Bone marrow (tissue), 2 donors: ENCODE measurements at regions not wholly inside any gene's neighbourhood (a gene's known extent, or its start where the extent isn't known, plus 50 kb on each side); places are given as distances from the start of the nearest gene placed in this dataset.
A peak's percentile ranks its signal among the peaks of the same experiment; 100 is the strongest.
"Not testable (repeated sequence)": the region's sequence is repeated elsewhere in the genome, so short reads cannot be mapped to it uniquely, and the experiment has no call there.

Experiments
- DNase-seq, 2 donors: peaks; one replicate each; lab custom pipeline; 2025; lab: John Stamatoyannopoulos, UW

DNA sequence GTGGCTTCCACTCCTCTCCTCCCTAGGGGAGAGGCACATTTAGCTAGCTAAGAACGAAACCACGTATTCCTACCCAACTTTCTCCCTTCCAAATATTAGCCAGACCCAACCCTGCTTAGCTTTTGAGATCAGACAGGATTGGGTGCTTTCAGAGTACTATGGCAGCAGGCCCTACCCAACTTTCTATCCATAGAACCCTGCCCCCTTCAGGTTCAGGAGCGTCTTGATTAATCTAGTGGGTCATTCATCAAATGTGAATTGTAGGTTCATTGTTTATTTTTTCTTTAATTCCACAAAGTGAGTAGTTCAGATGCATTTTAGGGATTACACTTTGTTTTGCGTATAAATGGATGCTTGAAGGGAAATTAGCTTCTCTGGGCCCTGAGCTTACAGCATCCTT, 188.3 kb downstream of the MIB1 start:
- no peak for DNase-seq

DNA sequence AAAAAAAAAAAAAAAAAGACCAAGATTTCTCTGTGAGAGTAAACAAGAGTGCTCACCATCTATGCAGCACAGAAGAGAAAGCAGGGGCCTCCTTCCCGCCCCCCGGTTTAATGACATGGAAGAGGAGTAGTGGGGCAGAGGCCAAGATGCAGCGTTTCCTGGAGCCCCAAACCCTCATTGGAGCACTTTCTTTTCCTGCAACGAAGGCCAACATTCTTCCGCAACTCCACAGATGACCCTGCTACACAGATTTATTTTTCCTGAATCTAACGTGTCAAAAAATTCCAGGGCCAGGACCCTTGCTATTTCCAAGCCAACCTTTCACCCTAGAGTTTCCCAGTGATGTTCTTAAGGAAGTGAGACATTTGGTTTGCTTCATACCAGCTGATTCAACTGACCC, 189.6 kb downstream of the MIB1 start:
- no peak for DNase-seq

DNA sequence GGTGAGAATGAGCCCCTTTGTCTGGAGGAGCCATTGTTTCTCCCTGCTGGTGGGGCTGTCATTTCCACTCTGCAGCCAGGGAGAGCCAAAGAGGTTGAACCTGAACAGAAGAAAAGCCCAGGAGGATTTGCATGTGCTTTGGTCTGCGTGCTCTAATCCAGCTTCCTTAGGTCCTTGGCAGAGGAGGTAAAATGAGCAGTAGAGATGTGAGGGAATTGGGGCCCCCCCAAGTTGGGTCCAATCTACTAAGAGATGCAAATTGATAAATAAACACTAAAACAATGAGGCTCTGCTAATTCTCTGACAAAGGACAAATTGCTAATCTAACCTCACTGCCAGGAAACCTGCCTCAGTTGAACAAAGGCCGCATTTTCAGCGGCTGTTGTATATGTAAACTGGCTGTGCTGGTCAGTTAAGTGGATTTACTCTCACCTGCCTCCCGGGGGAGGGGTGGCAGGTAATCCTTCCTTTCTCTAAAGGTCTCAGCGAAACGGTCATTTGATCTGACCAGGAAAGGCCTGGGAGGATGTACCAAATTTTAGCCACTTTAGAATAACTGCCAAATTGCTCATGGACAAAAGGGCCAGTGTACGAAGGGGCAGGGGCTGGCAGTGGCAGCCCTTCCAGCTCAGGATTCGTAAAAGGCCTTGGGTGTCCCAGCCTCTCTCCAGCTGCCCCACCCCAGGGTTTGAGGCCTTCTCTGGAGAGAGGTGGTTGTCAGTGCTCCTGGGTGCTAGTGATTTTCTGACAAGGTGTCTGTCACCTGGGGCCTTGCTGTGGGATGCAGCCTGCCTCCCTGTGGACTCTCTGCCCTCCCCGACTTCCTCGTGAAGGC, 193.6 kb downstream of the MIB1 start:
- no peak for DNase-seq

DNA sequence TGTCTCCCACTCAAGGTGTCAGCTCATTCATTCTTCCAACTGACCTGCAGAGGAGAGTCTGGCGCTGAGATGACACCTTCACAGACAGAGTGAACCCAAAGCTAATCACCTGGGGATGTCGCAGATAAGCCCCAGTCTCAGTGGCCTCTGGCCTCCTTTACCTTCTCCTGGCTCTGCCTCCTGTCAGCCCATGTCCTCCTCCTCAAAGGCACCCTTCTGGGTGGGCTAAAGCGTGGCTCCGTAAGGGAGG, 194.1 kb downstream of the MIB1 start:
- DNase-seq: no peak

DNA sequence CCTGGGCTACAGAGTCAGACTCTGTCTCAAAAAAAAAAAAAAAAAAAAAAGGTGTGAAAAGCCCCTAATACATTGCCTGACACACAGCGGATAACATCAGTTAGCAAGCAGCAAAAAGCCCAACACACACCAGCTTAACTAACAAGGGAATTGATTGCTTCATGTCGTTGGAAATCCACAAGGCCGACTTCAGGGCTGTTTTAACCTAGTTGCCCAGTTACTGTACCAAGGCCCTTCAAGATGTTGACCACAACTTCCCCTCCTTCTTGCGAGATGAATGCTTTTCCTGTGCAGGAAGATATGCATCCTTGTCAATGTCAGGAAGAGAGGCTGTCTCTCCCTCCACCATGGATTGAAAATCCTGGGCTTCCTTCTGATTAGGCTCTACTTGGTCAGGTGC, 202.9 kb downstream of the MIB1 start:
- no peak for DNase-seq

DNA sequence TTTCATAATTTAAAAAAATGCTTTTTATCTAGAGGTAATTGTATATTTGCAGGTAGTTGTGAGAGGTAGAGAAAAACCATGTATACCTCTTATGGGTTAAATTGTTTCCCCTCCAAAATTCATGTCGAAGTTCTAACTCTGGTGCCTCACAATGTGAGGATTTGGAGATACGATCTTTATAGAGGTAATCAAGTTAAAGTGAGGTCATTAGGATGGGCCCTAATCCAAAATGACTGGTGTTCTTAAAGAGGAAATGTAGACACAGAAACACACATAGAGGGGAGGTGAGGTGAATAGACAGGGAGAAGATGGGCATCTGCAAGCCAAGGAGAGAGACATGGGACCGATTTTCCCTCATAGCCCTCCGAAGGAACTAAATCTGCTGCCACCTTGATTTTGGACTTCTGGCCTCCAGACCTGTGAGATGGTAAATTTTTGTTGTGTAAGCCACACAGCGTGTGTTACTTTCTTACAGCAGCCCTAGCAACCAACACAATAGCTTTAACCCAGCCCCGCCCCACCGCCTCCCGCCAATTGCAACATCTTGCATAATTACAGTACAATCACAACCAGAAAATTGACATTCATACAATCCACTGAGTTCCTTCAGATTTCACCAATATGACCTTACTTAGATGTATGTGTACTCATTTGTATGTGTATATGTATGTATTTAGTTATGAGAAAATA, 208.9 kb downstream of the MIB1 start:
- DNase-seq: no peak

DNA sequence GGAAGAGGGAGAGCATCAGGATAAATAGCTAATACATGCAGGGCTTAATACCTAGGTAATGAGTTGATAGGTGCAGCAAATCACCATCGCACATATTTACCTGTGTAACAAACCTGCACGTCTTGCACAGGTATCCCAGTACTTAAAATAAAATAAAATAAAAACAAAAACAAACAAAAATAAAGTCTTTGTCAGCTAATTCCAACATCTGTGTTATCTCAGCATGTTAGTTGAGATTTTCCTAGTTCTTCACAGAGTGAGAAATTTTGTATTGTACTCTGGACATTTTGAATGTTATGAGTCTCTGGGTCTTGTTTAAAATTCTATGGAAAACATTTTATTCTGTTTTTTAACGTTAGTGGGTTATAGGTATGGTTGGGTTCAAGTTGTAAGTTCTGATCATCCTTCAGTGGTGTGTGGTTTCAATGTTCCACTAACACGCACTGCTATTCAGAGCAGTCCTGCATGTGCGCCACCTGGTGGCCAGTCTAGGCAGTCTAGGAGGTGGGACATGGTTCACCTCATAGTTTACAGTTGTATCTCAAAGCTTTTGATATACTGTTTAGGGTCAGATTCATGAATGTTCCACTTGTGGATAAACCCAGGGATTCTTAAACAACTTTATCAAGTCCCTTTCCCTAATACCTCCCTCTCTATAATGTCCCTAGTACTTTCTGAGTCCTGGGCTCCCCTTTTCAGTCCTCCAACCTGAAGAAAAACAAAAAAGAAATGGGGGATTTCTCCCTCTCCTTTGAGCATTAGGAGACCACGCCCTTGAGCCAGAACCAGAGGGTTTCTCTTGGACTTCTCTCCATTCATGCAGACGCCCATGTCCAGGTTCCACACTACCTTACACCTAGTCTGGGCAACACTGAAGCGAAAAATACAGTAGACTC, 213.4 kb upstream of the GATA6 start:
- peak; percentile 14 to 15 for DNase-seq

DNA sequence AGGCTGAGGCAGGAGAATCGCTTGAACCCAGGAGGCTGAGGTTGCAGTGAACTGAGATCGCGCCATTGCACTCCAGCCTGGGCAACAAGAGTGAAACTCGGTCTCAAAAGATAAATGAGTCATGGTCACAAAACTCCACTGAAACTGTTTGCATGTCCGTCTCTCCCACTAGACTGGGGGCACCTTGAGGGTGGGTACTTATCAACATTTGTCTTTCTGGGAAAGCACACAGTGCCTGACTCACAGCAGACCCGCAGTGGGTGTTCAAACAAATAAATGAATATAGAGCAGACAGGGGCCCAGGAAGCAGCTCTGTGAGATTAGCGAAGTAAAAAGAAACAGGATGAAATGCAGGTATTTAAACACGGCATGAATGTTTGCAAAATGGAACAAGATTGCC, 211.1 kb upstream of the GATA6 start:
- DNase-seq: no peak

DNA sequence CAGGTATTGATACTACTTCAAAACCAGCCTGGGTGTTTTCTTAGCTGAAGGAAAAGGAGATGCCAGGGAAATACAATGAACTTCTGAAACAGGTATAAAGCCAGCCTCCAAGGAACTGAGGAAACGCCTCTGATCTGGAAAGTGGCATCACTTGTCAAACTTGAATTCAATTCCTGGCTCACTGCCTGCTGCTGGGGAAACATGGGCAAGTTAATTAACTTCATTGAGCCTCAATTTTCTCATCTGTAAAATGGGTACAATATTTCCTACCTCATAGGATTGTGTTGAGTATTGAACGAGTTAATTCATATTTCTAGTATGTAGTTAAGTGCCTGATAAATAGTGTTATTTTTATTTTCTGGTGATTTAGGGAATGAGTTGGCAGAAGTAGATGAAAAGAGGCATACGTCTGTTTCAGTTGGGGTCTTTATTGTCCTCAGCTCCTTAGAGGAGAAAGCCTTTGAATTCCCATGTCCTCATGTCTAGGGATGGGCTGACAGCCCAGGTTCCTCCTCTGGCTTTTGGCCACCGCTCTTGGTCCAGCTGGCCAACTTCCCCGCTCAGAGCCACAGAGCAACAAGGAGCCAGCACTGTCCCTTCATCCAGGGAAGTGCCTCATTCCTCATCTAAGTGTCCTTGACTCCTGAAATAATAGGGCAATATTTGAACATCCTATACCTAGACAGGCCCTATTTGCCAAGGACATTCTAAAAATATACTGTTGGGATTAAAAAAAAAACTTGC, 210.5 kb upstream of the GATA6 start:
- DNase-seq: no peak

DNA sequence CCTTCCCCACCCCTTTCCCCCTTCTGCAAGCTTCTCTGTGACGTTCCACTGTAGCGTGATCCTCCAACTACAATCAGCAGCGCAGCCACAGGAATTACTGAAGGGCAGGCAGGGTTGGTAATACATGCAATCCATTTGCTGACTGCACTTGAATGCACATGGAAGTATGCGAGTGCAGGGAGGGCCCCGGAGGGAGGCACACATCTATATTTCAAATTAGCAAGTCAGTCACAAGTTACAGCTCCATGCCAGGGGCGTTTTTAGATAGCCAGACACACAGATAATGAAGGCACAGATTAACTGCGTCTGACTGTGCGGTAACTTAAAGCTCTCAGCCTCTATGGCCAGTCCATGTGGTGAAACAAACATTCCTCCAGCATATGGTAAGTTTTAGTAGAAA, 209.2 kb upstream of the GATA6 start:
- DNase-seq: no peak

DNA sequence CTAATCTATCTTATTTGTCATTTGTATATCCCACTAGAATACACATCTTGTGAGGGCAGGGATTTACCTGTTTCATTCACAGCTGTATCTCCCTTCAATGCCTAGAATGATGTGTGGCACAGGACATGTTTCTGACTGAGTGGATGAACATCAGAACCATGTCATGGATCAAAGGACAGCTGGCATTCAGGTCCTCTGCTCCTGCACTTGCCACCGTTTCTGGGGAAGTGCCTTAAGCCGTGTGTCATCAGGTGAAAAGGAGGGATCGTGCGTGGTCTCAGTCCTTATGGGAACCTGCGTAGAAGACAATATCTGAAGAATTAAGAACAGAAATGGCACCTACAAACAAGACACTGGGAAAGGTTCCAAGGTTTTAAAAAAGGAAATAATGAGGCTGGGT, 206.1 kb upstream of the GATA6 start:
- DNase-seq: no peak

DNA sequence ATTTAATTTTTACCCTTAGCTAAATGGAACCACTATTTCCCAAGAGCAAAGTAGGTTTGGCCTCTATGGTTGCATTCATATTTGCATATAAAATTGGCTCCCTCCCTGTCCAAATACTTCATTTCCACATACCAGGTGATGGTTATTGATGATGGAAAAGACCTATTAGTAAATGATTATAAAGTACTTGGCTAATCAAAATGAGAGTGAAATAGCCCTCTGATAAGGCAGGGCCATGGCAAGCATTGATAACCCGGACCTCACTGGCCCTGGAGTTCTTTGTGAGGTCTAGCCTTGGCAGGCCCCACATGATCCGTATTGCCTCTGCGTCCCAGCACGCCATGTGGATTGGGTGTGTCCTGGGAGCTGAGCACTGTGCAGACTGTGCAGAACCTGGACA, 201.1 kb upstream of the GATA6 start:
- DNase-seq: no peak

DNA sequence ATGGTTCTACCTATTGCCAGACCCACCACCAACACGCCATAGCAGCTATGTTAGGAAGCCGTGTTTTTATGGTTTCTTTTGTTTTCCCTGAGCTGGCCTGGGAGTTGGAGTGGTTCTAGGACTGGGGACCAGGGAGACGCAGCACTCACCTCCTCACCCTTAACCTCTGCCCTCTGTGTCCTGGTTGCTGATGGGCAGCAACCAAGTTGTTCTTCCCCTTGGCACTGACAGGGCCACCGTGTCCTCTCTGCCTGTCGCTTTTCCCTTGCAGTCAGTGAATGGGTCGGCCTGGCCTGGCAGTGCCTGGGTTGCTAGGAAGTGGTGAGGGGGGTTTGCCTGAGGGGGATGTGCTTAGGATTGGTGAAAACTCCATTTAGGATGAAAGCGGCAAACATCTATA, 197.1 kb upstream of the GATA6 start:
- DNase-seq: no peak

DNA sequence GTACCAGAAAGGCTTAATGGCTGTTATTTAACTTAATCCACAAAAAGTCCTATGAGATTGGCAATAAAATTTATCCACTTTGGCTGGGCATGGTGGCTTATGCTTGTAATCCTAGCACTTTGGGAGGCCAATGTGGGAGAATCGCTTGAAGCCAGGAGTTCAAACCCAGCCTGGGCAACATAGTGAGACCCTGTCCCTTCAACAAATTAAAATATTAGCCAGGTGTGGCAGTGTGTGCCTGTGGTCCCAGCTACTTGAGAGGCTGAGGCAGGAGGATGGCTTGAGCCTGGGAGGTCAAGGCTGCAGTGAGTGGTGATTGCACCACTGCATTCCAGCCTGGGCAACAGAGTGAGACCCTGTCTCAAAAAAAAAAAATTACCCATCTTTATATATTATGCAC, 193.4 kb upstream of the GATA6 start:
- DNase-seq: not testable (repeated sequence)

DNA sequence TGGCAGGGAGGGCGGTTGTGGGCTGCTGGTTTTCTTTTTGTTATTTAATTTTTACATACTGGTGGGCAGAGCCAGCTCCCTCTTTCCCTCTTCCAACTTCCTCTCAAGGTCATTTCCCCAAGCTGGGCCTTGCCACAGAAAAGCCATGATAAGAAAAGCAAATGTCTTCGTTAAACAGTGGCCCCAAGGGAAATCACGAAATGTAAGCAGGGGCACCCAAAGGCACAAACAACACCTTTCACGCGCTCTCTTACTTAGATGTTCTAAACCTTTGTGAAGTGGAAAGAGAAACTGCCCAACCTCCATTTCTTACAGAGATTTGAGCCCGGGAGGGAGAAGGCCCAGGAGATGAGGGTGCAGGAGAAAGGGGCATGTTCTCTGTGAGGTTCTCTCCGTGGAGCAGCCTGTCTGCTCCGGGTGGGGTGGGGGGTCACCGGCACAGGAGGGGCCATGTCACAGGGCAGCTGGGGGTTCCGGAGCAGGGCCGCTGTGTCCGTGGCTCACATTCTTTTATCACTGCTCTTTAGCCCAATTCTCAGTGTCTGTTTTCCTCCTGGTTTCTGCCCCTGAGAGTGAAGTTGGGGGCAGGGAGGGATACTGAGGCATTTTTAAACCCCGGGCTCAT, 190.7 kb upstream of the GATA6 start:
- no peak for DNase-seq

DNA sequence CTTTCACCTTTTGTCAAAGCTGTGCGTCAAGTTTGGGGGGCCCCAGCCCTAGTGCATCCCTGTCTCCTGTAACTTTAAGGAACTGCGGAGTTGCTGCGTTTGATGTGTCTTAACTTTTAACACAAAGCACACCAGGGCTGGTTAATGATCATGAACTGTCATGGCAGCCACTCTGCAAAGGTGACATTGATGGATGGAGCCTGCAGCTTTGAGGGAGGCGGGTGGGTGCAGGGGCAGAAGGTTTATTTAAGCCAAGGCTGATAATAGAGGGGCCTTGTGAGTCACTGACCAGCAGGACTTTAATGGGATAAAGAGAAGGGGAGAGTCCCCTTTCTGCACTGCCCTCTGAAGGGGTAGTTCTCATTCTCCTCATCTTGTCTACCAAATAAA, 190.2 kb upstream of the GATA6 start:
- DNase-seq: no peak

DNA sequence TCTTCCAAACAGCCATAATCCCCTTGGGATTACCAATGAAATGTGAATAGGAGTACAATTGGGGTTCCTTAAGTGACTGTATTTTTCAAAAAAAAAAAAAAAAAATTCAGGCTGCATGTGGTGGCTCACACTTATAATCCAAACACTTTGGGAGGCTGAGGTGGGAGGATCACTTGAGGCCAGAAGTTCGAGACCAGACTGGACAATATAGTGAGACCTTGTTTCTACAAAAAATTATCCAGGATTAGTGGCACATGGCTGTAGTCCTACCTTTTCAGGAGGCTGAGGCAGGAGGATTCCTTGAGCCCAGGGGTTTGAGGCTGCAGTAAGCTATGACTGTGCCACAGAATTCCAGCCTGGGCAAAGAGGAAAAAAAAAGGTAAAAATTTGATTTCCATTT, 189.6 kb upstream of the GATA6 start:
- DNase-seq: no peak

DNA sequence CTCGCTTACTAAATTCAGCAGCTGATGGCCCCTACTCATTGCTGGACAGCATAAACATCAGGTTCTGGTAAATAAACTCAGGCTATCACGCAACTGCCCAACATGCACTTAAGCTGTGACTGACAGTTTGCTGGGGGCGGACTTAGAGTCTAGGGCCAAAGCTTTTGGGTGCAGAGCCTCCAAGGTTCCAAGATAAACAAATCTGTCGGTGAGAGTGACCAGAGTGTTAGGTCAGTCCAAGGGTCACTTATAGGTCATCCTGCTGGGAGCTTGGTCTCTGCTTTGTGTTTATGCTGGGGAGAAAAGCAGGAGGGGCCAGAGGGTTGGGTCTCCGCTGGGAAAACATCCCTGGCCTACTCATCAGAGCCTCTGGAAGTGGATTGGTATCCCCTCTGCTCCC, 188.6 kb upstream of the GATA6 start:
- DNase-seq: no peak

DNA sequence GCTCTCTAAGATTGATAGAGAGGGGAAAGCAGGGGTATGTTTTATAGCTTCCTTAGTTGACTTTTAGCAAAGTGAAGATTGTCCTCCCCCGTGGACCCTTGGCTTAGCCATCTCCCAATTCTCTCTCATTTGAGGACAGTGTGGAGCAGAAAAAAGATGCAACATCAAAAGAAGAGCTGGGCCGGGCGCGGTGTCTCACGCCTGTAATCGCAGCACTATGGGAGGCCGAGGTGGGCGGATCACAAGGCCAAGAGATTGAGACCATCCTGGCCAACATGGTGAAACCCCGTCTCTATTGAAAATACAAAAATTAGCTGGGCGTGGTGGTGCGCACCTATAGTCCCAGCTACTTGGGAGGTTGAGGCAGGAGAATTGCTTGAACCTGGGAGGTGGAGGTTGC, 187.9 kb upstream of the GATA6 start:
- not testable (repeated sequence) for DNase-seq

DNA sequence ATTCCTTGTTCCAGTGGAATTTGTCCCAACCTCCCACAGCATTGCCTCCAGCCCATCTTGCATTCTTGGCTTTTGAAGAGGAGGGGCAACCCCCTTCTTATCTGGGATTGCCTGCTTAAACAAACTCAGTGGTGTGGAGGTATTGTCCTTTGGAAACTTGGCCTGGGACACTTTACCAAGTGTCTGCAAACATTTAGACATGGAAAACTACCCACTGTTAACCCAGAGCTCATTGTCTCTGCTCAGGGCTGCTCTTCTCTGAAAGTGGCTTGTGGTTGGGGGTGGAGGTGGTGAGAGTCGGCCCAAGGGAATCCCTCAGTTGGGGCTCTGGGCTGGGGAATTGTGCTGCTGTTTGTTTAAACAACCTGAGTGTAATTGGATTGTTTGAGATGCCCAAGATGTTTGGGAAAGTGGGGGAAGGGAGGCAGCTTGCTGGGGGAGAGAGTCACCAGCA, 178.3 kb upstream of the GATA6 start:
- DNase-seq: no peak

DNA sequence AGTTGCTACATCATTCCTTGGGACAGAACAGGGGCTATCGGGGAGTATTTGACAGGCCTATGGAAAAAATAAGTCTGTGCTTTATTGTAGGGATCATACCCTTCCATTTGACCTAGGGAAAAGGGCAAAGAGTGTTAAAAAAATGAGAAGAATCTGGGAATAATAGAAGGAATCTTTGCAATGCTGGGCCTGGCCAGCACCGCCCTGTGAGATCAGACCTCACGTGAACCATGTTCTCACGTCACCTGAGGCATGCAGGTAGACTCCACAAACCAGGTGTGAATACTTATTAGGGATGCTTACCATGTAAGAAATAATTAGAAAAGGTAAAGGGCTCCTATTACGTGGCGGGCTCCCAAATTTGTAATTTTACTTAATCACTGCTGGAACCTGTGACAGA, 177.5 kb upstream of the GATA6 start:
- DNase-seq: no peak

DNA sequence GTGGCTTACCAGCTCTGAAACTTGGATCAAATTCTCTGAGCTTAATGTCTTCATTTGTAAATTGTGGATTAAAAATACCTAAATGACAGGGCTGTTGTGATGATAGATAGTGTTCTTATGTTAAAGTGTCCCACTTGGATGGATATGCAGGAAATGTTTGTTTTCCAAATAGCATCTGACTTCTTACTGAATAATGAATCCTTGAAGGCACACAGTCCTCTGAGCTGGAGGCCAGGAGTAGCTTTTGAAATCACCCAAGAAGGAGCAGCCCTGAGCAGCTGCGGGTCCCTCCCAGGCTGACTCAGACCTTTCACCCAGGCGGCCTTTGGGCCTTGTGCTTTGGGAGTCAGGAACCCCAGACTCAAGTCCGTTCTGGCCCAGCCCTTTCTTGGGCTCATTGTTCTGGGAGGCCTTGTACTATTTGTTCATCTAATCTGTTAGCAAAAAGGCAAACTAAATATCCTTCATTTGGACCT, 173.0 kb upstream of the GATA6 start:
- DNase-seq: no peak
